ENCODE measurements at regions not wholly inside any gene's neighbourhood (a gene's known extent, or its start where the extent isn't known, plus 50 kb on each side); places are given as distances from the start of the nearest gene placed in this dataset.

- no peak for TF ChIP-seq NFKB2 (CRISPR knock-in tag; IDR thresholded peaks at IDR 0.05; ENCODE audit: borderline replicate concordance)
- TF ChIP-seq CBX2 (IDR thresholded peaks at IDR 0.05; ENCODE audit: low read depth, low read length) = no peak
- no peak for TF ChIP-seq CBX2 (CRISPR knock-in tag; IDR thresholded peaks at IDR 0.05; ENCODE audit: low read depth)
- no peak for TF ChIP-seq ZNF180 (CRISPR knock-in tag; IDR thresholded peaks at IDR 0.05; ENCODE audit: borderline replicate concordance, low read depth)
- TF ChIP-seq LRRFIP1 (CRISPR knock-in tag; conservative IDR thresholded peaks at IDR 0.05) = no peak
- no peak for TF ChIP-seq IKZF4 (CRISPR knock-in tag; IDR thresholded peaks at IDR 0.05; ENCODE audit: borderline replicate concordance, low read depth, not compliant biosample characterization)
- no peak for TF ChIP-seq HNRNPH1 (optimal IDR thresholded peaks at IDR 0.05; ENCODE audit: low read depth, low read length)
- TF ChIP-seq SMARCE1 (IDR thresholded peaks at IDR 0.05; ENCODE audit: borderline replicate concordance) = no peak
- no peak for TF ChIP-seq SMARCC2 (IDR thresholded peaks at IDR 0.05)
- TF ChIP-seq ZNF350 (CRISPR knock-in tag; IDR thresholded peaks at IDR 0.05; ENCODE audit: borderline replicate concordance, low read depth) = no peak
- TF ChIP-seq ZFAT (CRISPR knock-in tag; conservative IDR thresholded peaks at IDR 0.05) = no peak
- no peak for TF ChIP-seq YY1 (IDR thresholded peaks at IDR 0.05; ENCODE audit: insufficient read depth, insufficient replicate concordance, low read depth, low read length)
- TF ChIP-seq ATF5 (CRISPR knock-in tag; IDR thresholded peaks at IDR 0.05; ENCODE audit: low read depth) = no peak
- TF ChIP-seq HIVEP1 (CRISPR knock-in tag; IDR thresholded peaks at IDR 0.05) = no peak
- no peak for TF ChIP-seq ZNF576 (CRISPR knock-in tag; IDR thresholded peaks at IDR 0.05)
- no TSS peak for BruUV-seq (replicated peaks)
- H3K36me3 ChIP-seq (replicated peaks in 1 of 2; ENCODE audit: control insufficient read depth in 1 of 2, insufficient read depth in 2 of 2, low read length in 2 of 2) = no peaks in the 10 kb centered on the region
- DNase-seq (ENCODE audit: low spot score) (no peak), FAIRE-seq (no peak), ATAC-seq (no peak)
- 9% methylated on average over 3 of the region's 3 CpGs for WGBS (ENCODE audit: low lambda C conversion rate)
- H3K9ac ChIP-seq (ENCODE audit: insufficient read depth, low read depth, low read length) = no peak overlapping the region
- ChIA-PET CTCF (ENCODE audit: low intra/inter-chr PET ratio, low total read pairs) (no interaction called here), POLR2A (no interaction called here)
- H3K4me1 ChIP-seq (ENCODE audit: insufficient read depth, low read length) = no peaks in the 10 kb centered on the region
- no peaks in the 10 kb centered on the region for H3K27me3 ChIP-seq (ENCODE audit: control insufficient read depth in 1 of 2, insufficient read depth in 2 of 2, low read length in 2 of 2)
- H2AFZ ChIP-seq (ENCODE audit: low read length) = no peak overlapping the region
- no peaks in the 10 kb centered on the region for H4K20me1 ChIP-seq (ENCODE audit: insufficient read depth, low read length)
- intact Hi-C loops (cut with micrococcal nuclease; ENCODE audit: unreplicated experiment) = no loop called here
- no peak overlapping the region for H3K4me2 ChIP-seq (ENCODE audit: low read depth, low read length)
- in situ Hi-C loops (cut with HindIII; ENCODE audit: extremely low pct_ligation_motif_present, low pct_unique_long_range_greater_than_20kb) = no loop called here
- no peak overlapping the region for H3K4me3 ChIP-seq (replicated peaks in 1 of 3; ENCODE audit: insufficient read depth in 1 of 3, low read depth in 2 of 3, low read length in 3 of 3)
- no peaks in the 10 kb centered on the region for H3K79me2 ChIP-seq (ENCODE audit: insufficient read depth, low read length)
- H3K27ac ChIP-seq (ENCODE audit: extremely low read length, insufficient read depth, low read length) = no peak overlapping the region
- H3K9me3 ChIP-seq (ENCODE audit: low read length) = peaks cover 17% of the 10 kb centered on the region
Observed at GRCh38 chr6:78347191-78347916, 520.0 kb upstream of the IRAK1BP1 start.
